GM21717 (cell line): ENCODE measurements at regions not wholly inside any gene's neighbourhood (a gene's known extent, or its start where the extent isn't known, plus 50 kb on each side); places are given as distances from the start of the nearest gene placed in this dataset.
"Not testable (repeated sequence)": the region's sequence is repeated elsewhere in the genome, so short reads cannot be mapped to it uniquely, and the experiment has no call there.

ENCODE experiments used
- ATAC-seq: cut with Tn5 transposase; IDR thresholded peaks from one replicate; pipeline ENCODE4 v1.9.1; 2021; ENCODE audit warnings: mild to moderate bottlenecking, moderate library complexity; ENCODE audit not compliant: unreplicated experiment

GRCh38 chr10:95137990-95138625, 55.9 kb upstream of the ACSM6 start:
- not testable (repeated sequence) for ATAC-seq

- no peak for ATAC-seq
Measured at GRCh38 chr10:95134490-95134889, 59.5 kb upstream of the ACSM6 start.

DNA sequence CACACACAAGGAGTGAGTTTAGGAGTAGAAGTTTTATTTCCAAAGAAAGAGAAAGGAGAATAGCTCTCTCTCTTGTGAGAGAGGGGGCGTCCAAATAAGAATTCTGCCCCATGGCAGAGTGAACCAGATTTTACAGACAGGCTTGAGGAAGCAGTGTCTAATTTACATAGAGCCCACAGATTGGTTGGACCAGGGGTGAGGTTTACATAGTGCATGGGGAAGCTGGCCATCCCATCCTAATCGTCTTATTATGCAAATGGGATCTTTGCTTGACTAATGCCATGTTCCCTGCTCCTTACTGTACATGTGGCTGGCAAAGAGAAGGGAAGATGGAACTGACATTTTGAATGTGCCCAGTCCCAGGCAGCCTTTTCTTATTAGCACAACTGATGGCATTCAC, 60.0 kb upstream of the ACSM6 start:
- ATAC-seq = no peak

DNA sequence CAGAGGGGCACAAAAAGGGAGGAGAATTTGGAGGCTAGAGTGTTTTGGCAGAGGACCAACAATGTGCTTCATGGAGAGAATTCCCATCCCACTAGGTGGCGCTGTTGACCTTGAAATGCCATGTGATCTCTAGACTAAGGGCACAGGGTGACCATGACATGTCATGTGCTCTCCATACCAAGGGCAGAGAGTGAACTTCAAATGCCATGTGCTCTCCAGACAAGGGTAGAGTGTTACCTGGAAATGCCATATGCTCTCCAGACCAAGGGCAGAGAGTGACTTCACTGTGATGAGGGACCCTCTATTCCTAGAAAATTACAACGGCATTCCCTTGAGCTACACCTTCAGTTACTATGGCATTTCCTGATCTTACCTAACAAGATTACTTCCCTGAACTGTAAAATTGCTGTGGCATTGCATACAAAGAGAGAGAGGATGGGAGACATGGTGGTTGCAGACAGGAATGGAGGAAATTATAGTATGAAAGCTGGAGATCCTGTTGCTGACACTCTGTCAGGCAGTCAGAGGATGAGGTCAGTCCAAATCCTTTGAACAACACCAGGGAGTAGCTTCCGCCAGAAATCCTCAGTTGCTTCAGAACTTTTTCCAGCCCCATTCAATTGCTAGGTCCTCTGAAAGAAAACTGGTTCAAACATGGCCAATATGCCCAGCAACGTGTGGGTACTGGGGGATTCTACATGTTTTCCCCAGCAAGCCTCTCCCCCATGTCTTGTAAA, 60.9 kb upstream of the ACSM6 start:
- peak; percentile 86 for ATAC-seq

GRCh38 chr10:95130429-95130828, 61.1 kb upstream of the CYP2C8 start:
- not testable (repeated sequence) for ATAC-seq

- ATAC-seq = no peak
Measured at GRCh38 chr10:95125582-95125981, 56.3 kb upstream of the CYP2C8 start.

GRCh38 chr10:95122736-95123135, 53.4 kb upstream of the CYP2C8 start:
- no peak for ATAC-seq

DNA sequence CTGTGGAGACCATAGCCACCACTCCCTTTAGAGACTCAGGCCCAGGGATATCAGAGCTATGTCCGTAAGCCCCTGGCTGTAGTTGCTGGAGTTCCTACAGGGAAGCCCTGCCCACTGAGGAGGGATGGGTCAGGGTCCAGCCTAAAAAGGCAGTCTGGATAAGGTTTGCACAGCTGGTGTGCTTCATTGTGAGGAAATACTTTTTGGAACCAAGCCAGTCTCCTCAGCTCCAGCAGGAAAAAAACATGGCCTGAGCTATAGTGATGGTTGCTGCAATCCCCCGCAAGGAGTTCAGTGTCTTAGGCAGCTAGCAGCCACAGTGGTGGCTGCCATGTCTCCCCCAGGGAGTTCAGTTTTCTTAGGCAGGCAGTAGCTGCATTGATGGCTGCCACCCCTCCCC, 52.6 kb upstream of the CYP2C8 start:
- ATAC-seq = no peak
